WTC11 (cell line): ENCODE measurements at regions not wholly inside any gene's neighbourhood (a gene's known extent, or its start where the extent isn't known, plus 50 kb on each side); places are given as distances from the start of the nearest gene placed in this dataset.

Source experiments
- CBFB ChIP-seq: sonication (generic); formaldehyde crosslinking; IDR thresholded peaks from 2 replicates; pipeline ENCODE4 v1.8.1; 2022; ENCODE audit warnings: mild to moderate bottlenecking, low read depth, missing genetic modification reagents
- SP1 ChIP-seq: sonication (generic); formaldehyde crosslinking; conservative IDR thresholded peaks from 2 replicates; pipeline ENCODE4 v1.8.1; 2022; ENCODE audit warnings: missing genetic modification reagents
- TP53 ChIP-seq: sonication (generic); formaldehyde crosslinking; IDR thresholded peaks from 2 replicates; pipeline ENCODE4 v1.8.1; 2023; ENCODE audit warnings: mild to moderate bottlenecking, missing genetic modification reagents
- ZNF232 ChIP-seq: sonication (generic); formaldehyde crosslinking; IDR thresholded peaks from 2 replicates; pipeline ENCODE4 v1.8.0; 2022; ENCODE audit warnings: mild to moderate bottlenecking, missing genetic modification reagents
- TF ChIP-seq, protein P1 (sequence below): fragments of 200-600 bp; IDR thresholded peaks from 2 replicates; pipeline ENCODE4 v1.8.0; 2022; ENCODE audit warnings: antibody characterized with exemption
- TF ChIP-seq, protein P2 (sequence below): sonication (generic); formaldehyde crosslinking; IDR thresholded peaks from 2 replicates; pipeline ENCODE4 v1.8.1; 2022; ENCODE audit warnings: low read depth, missing genetic modification reagents, borderline replicate concordance
- TF ChIP-seq, protein P3 (sequence below): sonication (generic); formaldehyde crosslinking; IDR thresholded peaks from 2 replicates; pipeline ENCODE4 v1.8.1; 2022; ENCODE audit warnings: low read depth, mild to moderate bottlenecking, moderate library complexity, missing genetic modification reagents, borderline replicate concordance
- TF ChIP-seq, protein P4 (sequence below): sonication (generic); formaldehyde crosslinking; IDR thresholded peaks from 2 replicates; pipeline ENCODE4 v1.8.1; 2023; ENCODE audit warnings: mild to moderate bottlenecking, moderate library complexity, missing genetic modification reagents
- TF ChIP-seq, protein P5 (sequence below): sonication (generic); formaldehyde crosslinking; IDR thresholded peaks from 2 replicates; pipeline ENCODE4 v1.8.0; 2022; ENCODE audit warnings: mild to moderate bottlenecking, missing genetic modification reagents
- TF ChIP-seq, protein P6 (sequence below): sonication (generic); formaldehyde crosslinking; IDR thresholded peaks from 2 replicates; pipeline ENCODE4 v1.8.0; 2022; ENCODE audit warnings: missing genetic modification reagents
- TF ChIP-seq, protein P7 (sequence below): sonication (generic); formaldehyde crosslinking; conservative IDR thresholded peaks from 2 replicates; pipeline ENCODE4 v1.8.1; 2022; ENCODE audit warnings: mild to moderate bottlenecking, missing genetic modification reagents

DNA sequence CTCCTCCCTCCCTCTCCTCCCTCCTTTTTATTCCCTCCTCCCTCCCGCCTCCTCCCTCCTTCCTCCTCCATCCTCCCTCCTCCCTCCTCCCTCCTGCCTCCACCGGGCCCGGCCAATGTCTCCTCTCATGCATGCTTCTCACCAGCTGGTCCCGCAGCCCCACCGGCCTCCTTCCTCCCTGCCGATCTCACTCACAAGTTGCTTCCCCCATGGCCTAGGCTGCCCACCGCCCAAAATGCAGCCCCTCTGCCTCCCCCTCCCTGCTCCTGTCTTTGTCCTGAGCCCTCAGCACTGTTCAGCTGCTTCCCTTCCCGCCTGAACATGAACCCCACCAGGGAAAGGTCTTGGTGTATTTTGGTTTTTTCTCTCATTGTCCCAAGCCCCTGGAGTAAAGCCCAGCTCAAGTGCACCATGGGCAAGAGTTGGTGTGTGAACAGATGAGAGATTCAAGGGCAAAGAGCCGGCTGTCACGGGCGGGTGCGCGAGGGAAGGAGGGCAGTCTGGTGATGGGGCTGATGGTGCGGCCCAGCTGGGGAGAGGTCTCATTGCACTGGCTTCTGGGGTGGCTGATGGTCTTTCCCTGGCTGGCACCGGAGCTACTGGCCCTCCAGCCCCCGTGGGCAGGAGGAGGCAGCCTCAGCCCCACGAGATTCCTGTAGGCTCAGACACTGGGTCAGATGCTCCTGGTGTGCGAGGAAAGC lies 117.6 kb downstream of the TWIST2 start:
- TF ChIP-seq SP1 (CRISPR knock-in tag) (no peak), ZNF232 (CRISPR knock-in tag) (no peak), CBFB (CRISPR knock-in tag) (no peak), TP53 (no peak)
- TF ChIP-seq, protein P1, sequence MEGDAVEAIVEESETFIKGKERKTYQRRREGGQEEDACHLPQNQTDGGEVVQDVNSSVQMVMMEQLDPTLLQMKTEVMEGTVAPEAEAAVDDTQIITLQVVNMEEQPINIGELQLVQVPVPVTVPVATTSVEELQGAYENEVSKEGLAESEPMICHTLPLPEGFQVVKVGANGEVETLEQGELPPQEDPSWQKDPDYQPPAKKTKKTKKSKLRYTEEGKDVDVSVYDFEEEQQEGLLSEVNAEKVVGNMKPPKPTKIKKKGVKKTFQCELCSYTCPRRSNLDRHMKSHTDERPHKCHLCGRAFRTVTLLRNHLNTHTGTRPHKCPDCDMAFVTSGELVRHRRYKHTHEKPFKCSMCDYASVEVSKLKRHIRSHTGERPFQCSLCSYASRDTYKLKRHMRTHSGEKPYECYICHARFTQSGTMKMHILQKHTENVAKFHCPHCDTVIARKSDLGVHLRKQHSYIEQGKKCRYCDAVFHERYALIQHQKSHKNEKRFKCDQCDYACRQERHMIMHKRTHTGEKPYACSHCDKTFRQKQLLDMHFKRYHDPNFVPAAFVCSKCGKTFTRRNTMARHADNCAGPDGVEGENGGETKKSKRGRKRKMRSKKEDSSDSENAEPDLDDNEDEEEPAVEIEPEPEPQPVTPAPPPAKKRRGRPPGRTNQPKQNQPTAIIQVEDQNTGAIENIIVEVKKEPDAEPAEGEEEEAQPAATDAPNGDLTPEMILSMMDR = no peak
- TF ChIP-seq, protein P2, sequence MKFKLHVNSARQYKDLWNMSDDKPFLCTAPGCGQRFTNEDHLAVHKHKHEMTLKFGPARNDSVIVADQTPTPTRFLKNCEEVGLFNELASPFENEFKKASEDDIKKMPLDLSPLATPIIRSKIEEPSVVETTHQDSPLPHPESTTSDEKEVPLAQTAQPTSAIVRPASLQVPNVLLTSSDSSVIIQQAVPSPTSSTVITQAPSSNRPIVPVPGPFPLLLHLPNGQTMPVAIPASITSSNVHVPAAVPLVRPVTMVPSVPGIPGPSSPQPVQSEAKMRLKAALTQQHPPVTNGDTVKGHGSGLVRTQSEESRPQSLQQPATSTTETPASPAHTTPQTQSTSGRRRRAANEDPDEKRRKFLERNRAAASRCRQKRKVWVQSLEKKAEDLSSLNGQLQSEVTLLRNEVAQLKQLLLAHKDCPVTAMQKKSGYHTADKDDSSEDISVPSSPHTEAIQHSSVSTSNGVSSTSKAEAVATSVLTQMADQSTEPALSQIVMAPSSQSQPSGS (CRISPR knock-in tag) = no peak
- TF ChIP-seq, protein P3, sequence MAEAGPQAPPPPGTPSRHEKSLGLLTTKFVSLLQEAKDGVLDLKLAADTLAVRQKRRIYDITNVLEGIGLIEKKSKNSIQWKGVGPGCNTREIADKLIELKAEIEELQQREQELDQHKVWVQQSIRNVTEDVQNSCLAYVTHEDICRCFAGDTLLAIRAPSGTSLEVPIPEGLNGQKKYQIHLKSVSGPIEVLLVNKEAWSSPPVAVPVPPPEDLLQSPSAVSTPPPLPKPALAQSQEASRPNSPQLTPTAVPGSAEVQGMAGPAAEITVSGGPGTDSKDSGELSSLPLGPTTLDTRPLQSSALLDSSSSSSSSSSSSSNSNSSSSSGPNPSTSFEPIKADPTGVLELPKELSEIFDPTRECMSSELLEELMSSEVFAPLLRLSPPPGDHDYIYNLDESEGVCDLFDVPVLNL (CRISPR knock-in tag) = no peak
- TF ChIP-seq, protein P4, sequence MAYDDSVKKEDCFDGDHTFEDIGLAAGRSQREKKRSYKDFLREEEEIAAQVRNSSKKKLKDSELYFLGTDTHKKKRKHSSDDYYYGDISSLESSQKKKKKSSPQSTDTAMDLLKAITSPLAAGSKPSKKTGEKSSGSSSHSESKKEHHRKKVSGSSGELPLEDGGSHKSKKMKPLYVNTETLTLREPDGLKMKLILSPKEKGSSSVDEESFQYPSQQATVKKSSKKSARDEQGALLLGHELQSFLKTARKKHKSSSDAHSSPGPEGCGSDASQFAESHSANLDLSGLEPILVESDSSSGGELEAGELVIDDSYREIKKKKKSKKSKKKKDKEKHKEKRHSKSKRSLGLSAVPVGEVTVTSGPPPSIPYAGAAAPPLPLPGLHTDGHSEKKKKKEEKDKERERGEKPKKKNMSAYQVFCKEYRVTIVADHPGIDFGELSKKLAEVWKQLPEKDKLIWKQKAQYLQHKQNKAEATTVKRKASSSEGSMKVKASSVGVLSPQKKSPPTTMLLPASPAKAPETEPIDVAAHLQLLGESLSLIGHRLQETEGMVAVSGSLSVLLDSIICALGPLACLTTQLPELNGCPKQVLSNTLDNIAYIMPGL (CRISPR knock-in tag) = no peak
- TF ChIP-seq, protein P5, sequence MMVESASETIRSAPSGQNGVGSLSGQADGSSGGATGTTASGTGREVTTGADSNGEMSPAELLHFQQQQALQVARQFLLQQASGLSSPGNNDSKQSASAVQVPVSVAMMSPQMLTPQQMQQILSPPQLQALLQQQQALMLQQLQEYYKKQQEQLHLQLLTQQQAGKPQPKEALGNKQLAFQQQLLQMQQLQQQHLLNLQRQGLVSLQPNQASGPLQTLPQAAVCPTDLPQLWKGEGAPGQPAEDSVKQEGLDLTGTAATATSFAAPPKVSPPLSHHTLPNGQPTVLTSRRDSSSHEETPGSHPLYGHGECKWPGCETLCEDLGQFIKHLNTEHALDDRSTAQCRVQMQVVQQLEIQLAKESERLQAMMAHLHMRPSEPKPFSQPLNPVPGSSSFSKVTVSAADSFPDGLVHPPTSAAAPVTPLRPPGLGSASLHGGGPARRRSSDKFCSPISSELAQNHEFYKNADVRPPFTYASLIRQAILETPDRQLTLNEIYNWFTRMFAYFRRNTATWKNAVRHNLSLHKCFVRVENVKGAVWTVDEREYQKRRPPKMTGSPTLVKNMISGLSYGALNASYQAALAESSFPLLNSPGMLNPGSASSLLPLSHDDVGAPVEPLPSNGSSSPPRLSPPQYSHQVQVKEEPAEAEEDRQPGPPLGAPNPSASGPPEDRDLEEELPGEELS (CRISPR knock-in tag) = no peak
- TF ChIP-seq, protein P6, sequence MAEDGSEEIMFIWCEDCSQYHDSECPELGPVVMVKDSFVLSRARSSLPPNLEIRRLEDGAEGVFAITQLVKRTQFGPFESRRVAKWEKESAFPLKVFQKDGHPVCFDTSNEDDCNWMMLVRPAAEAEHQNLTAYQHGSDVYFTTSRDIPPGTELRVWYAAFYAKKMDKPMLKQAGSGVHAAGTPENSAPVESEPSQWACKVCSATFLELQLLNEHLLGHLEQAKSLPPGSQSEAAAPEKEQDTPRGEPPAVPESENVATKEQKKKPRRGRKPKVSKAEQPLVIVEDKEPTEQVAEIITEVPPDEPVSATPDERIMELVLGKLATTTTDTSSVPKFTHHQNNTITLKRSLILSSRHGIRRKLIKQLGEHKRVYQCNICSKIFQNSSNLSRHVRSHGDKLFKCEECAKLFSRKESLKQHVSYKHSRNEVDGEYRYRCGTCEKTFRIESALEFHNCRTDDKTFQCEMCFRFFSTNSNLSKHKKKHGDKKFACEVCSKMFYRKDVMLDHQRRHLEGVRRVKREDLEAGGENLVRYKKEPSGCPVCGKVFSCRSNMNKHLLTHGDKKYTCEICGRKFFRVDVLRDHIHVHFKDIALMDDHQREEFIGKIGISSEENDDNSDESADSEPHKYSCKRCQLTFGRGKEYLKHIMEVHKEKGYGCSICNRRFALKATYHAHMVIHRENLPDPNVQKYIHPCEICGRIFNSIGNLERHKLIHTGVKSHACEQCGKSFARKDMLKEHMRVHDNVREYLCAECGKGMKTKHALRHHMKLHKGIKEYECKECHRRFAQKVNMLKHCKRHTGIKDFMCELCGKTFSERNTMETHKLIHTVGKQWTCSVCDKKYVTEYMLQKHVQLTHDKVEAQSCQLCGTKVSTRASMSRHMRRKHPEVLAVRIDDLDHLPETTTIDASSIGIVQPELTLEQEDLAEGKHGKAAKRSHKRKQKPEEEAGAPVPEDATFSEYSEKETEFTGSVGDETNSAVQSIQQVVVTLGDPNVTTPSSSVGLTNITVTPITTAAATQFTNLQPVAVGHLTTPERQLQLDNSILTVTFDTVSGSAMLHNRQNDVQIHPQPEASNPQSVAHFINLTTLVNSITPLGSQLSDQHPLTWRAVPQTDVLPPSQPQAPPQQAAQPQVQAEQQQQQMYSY = no peak
- TF ChIP-seq, protein P7, sequence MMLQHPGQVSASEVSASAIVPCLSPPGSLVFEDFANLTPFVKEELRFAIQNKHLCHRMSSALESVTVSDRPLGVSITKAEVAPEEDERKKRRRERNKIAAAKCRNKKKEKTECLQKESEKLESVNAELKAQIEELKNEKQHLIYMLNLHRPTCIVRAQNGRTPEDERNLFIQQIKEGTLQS (CRISPR knock-in tag) = no peak
